IMR-90 (cell line): ENCODE measurements at regions not wholly inside any gene's neighbourhood (a gene's known extent, or its start where the extent isn't known, plus 50 kb on each side); places are given as distances from the start of the nearest gene placed in this dataset.

ENCODE experiments used
- CTCF ChIP-seq: conservative IDR thresholded peaks from 2 replicates; pipeline ENCODE4 v1.5.1; 2012; ENCODE audit warnings: mild to moderate bottlenecking, low read depth, low read length, improper control_type of control experiment
- MAZ ChIP-seq: IDR thresholded peaks from 2 replicates; pipeline ENCODE4 v1.6.1; 2012; ENCODE audit warnings: low read depth, mild to moderate bottlenecking, low read length, improper control_type of control experiment, moderate library complexity, borderline replicate concordance
- POLR2A ChIP-seq: IDR thresholded peaks from 2 replicates; pipeline ENCODE4 v1.6.1; 2012; ENCODE audit warnings: mild to moderate bottlenecking, low read depth, low read length
- RCOR1 ChIP-seq: IDR thresholded peaks from 2 replicates; pipeline ENCODE4 v1.6.1; 2012; ENCODE audit warnings: mild to moderate bottlenecking, low read length, improper control_type of control experiment; ENCODE audit not compliant: insufficient replicate concordance
- RFX5 ChIP-seq: IDR thresholded peaks from 2 replicates; pipeline ENCODE4 v1.8.0; 2012; ENCODE audit warnings: low read depth, mild to moderate bottlenecking, low read length, moderate library complexity
- USF2 ChIP-seq: fragments of 150-350 bp; IDR thresholded peaks from 2 replicates; pipeline ENCODE4 v1.6.1; 2017; ENCODE audit warnings: mild to moderate bottlenecking, antibody characterized with exemption, low read length, low read depth

GRCh38 chr18:46214435-46214834 is 110.2 kb downstream of the HAUS1 start:
- no peak for TF ChIP-seq RFX5
- TF ChIP-seq POLR2A: no peak
- TF ChIP-seq CTCF: no peak
- no peak for TF ChIP-seq USF2
- TF ChIP-seq RCOR1: no peak
- TF ChIP-seq MAZ: no peak
